ENCODE measurements at regions not wholly inside any gene's neighbourhood (a gene's known extent, or its start where the extent isn't known, plus 50 kb on each side); places are given as distances from the start of the nearest gene placed in this dataset.

DNA sequence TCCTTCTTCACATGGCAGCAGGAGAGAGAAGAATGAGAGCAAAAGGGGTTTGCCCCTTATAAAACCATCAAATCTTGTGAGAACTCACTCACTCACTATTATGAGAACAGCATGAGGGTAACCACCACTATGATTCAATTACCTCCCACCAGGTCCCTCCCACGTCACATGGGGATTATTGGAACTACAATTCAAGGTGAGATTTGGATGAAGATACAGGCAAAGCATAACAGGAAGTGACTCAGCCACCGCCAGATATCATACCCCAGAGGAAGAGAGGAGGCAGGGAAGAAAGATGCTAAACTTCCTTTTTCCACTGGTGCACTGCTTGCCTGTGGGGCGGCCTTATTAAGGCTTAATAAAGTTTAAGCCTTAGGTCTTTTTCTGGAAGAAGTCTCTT, 766.1 kb downstream of the KCTD8 start:
- FAIRE-seq (no peak), DNase-seq (ENCODE audit: low spot score) (no peak), ATAC-seq (no peak)
- no peak overlapping the region for H3K9ac ChIP-seq (ENCODE audit: insufficient read depth, low read depth, low read length)
- in situ Hi-C loops (cut with HindIII; ENCODE audit: extremely low pct_ligation_motif_present, low pct_unique_long_range_greater_than_20kb): no loop called here
- H3K36me3 ChIP-seq (replicated peaks in 1 of 2; ENCODE audit: control insufficient read depth in 1 of 2, insufficient read depth in 2 of 2, low read length in 2 of 2): no peaks in the 10 kb centered on the region
- H3K79me2 ChIP-seq (ENCODE audit: insufficient read depth, low read length): no peaks in the 10 kb centered on the region
- ChIA-PET CTCF (ENCODE audit: low intra/inter-chr PET ratio, low total read pairs) (no interaction called here), POLR2A (no interaction called here)
- no TSS peak for BruUV-seq (replicated peaks)
- no peak overlapping the region for H3K27ac ChIP-seq (ENCODE audit: extremely low read length, insufficient read depth, low read length)
- peaks cover 74% of the 10 kb centered on the region for H3K9me3 ChIP-seq (ENCODE audit: low read length)
- intact Hi-C loops (cut with micrococcal nuclease; ENCODE audit: unreplicated experiment): no loop called here
- no peak for TF ChIP-seq SALL1 (CRISPR knock-in tag; IDR thresholded peaks at IDR 0.05)
- TF ChIP-seq, protein P1, sequence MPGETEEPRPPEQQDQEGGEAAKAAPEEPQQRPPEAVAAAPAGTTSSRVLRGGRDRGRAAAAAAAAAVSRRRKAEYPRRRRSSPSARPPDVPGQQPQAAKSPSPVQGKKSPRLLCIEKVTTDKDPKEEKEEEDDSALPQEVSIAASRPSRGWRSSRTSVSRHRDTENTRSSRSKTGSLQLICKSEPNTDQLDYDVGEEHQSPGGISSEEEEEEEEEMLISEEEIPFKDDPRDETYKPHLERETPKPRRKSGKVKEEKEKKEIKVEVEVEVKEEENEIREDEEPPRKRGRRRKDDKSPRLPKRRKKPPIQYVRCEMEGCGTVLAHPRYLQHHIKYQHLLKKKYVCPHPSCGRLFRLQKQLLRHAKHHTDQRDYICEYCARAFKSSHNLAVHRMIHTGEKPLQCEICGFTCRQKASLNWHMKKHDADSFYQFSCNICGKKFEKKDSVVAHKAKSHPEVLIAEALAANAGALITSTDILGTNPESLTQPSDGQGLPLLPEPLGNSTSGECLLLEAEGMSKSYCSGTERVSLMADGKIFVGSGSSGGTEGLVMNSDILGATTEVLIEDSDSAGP (CRISPR knock-in tag; IDR thresholded peaks at IDR 0.05; ENCODE audit: borderline replicate concordance): no peak
- TF ChIP-seq ELF4 (CRISPR knock-in tag; IDR thresholded peaks at IDR 0.05; ENCODE audit: borderline replicate concordance): no peak
- TF ChIP-seq HES4 (CRISPR knock-in tag; IDR thresholded peaks at IDR 0.05; ENCODE audit: borderline replicate concordance): no peak
- no peak for TF ChIP-seq ZNF331 (CRISPR knock-in tag; IDR thresholded peaks at IDR 0.05)
- TF ChIP-seq, protein P2, sequence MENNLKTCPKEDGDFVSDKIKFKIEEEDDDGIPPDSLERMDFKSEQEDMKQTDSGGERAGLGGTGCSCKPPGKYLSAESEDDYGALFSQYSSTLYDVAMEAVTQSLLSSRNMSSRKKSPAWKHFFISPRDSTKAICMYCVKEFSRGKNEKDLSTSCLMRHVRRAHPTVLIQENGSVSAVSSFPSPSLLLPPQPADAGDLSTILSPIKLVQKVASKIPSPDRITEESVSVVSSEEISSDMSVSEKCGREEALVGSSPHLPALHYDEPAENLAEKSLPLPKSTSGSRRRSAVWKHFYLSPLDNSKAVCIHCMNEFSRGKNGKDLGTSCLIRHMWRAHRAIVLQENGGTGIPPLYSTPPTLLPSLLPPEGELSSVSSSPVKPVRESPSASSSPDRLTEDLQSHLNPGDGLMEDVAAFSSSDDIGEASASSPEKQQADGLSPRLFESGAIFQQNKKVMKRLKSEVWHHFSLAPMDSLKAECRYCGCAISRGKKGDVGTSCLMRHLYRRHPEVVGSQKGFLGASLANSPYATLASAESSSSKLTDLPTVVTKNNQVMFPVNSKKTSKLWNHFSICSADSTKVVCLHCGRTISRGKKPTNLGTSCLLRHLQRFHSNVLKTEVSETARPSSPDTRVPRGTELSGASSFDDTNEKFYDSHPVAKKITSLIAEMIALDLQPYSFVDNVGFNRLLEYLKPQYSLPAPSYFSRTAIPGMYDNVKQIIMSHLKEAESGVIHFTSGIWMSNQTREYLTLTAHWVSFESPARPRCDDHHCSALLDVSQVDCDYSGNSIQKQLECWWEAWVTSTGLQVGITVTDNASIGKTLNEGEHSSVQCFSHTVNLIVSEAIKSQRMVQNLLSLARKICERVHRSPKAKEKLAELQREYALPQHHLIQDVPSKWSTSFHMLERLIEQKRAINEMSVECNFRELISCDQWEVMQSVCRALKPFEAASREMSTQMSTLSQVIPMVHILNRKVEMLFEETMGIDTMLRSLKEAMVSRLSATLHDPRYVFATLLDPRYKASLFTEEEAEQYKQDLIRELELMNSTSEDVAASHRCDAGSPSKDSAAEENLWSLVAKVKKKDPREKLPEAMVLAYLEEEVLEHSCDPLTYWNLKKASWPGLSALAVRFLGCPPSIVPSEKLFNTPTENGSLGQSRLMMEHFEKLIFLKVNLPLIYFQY (CRISPR knock-in tag; IDR thresholded peaks at IDR 0.05; ENCODE audit: borderline replicate concordance): no peak
- TF ChIP-seq ONECUT2 (CRISPR knock-in tag; IDR thresholded peaks at IDR 0.05): no peak
- no peak for TF ChIP-seq HNRNPUL1 (IDR thresholded peaks at IDR 0.05; ENCODE audit: low read depth, low read length)
- H3K4me3 ChIP-seq (replicated peaks in 1 of 3; ENCODE audit: insufficient read depth in 1 of 3, low read depth in 2 of 3, low read length in 3 of 3): no peak overlapping the region
- no peaks in the 10 kb centered on the region for H4K20me1 ChIP-seq (ENCODE audit: insufficient read depth, low read length)
- no peaks in the 10 kb centered on the region for H3K27me3 ChIP-seq (ENCODE audit: control insufficient read depth in 1 of 2, insufficient read depth in 2 of 2, low read length in 2 of 2)
- whole genome bisulfite sequencing (ENCODE audit: low lambda C conversion rate): 2% methylated on average over 3 of the region's 3 CpGs
- H3K4me1 ChIP-seq (ENCODE audit: insufficient read depth, low read length): no peaks in the 10 kb centered on the region
- H3K4me2 ChIP-seq (ENCODE audit: low read depth, low read length): no peak overlapping the region
- H2AFZ ChIP-seq (ENCODE audit: low read length): no peak overlapping the region

Data from HepG2 (cell line).